Left ventricle myocardium inferior (tissue), 1 donor: ENCODE measurements at regions not wholly inside any gene's neighbourhood (a gene's known extent, or its start where the extent isn't known, plus 50 kb on each side); places are given as distances from the start of the nearest gene placed in this dataset.

Source experiments
- DNase-seq: peaks from one replicate; pipeline ENCODE4 v3.0.0-alpha.2; 2020
- H3K27ac ChIP-seq: fragments of 200-600 bp; replicated peaks from 2 replicates; pipeline ENCODE4 v1.8.0; 2021
- H3K27me3 ChIP-seq: fragments of 200-600 bp; 2 replicates; pipeline ENCODE4 v1.8.0; 2021; ENCODE audit warnings: low read depth
- H3K36me3 ChIP-seq: fragments of 200-600 bp; 2 replicates; pipeline ENCODE4 v1.8.0; 2021
- H3K4me1 ChIP-seq: fragments of 200-600 bp; 2 replicates; pipeline ENCODE4 v1.8.0; 2021
- H3K4me3 ChIP-seq: fragments of 200-600 bp; 2 replicates; pipeline ENCODE4 v1.8.0; 2021; ENCODE audit warnings: mild to moderate bottlenecking, moderate library complexity
- H3K9me3 ChIP-seq: fragments of 200-600 bp; replicated peaks from 2 replicates; pipeline ENCODE4 v1.8.0; 2021
- intact Hi-C: fragments of 100-400 bp; cut with micrococcal nuclease; formaldehyde crosslinking; loops from one replicate; pipeline ENCODE4 v1.11.0; 2022
- TF ChIP-seq, protein P1 (sequence below): fragments of 200-600 bp; IDR thresholded peaks from 2 replicates; pipeline ENCODE4 v1.8.0; 2021; ENCODE audit warnings: antibody characterized with exemption, mild to moderate bottlenecking, borderline replicate concordance
- donor health status: DM: no; HTN: yes; CAD: no; lungs with severe emphysema.

DNA sequence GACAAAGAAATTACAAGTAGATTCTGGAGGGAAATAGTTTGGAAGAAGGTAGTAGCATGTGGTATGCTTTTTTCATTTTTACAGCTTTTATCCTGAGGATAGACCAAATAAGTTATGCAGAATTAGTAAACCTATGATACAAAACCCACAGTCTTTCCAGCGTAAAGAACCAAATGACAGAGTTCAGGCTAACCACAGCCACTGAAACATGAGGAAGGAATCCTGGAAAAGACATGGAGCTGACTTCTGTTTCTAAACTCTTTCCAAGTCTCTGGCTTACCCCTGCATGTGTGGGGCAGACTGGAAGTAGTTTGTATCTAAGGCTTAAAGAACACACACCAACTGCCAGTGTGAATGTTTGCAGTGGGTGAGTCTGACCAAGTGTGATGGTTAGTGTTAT, 258.4 kb upstream of the TENM4 start:
- intact Hi-C loops = no loop called here
- H3K4me1 ChIP-seq = no peaks in the 10 kb centered on the region

GRCh38 chr11:79697905-79698304, 257.1 kb upstream of the TENM4 start:
- TF ChIP-seq, protein P1, sequence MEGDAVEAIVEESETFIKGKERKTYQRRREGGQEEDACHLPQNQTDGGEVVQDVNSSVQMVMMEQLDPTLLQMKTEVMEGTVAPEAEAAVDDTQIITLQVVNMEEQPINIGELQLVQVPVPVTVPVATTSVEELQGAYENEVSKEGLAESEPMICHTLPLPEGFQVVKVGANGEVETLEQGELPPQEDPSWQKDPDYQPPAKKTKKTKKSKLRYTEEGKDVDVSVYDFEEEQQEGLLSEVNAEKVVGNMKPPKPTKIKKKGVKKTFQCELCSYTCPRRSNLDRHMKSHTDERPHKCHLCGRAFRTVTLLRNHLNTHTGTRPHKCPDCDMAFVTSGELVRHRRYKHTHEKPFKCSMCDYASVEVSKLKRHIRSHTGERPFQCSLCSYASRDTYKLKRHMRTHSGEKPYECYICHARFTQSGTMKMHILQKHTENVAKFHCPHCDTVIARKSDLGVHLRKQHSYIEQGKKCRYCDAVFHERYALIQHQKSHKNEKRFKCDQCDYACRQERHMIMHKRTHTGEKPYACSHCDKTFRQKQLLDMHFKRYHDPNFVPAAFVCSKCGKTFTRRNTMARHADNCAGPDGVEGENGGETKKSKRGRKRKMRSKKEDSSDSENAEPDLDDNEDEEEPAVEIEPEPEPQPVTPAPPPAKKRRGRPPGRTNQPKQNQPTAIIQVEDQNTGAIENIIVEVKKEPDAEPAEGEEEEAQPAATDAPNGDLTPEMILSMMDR = no peak
- Histone ChIP-seq H3K4me1 (no peaks in the 10 kb centered on the region), H3K27ac (no peak overlapping the region), H3K4me3 (no peak overlapping the region), H3K36me3 (no peaks in the 10 kb centered on the region), H3K9me3 (peaks cover 23% of the 10 kb centered on the region), H3K27me3 (no peaks in the 10 kb centered on the region)
- intact Hi-C loops = no loop called here
- DNase-seq = no peak

More for the DNA sequence above, 258.4 kb upstream of the TENM4 start:
- Histone ChIP-seq H3K27ac (no peak overlapping the region), H3K4me3 (no peak overlapping the region), H3K27me3 (no peaks in the 10 kb centered on the region), H3K9me3 (peaks cover 34% of the 10 kb centered on the region), H3K36me3 (no peaks in the 10 kb centered on the region)
- TF ChIP-seq, protein P1 = no peak
- DNase-seq = no peak

DNA sequence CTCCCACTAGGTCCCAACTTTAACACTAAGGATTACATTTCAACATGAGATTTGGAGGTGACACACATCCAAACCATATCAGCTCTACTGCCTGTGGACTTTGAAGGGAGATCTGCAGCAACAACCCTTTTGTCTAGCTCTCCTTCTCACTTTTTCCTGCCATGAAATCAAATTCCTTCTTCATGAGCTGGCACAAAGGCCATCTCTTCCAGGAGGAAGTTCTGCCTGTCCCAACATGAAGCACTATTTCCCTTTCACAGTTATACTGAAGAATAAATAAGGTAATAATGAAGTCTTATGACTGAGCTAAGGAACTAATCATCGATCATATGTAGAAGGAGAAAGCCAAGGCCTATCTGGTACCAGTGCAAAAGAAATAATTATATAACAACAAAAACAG, 253.5 kb upstream of the TENM4 start:
- Histone ChIP-seq H3K4me3 (no peak overlapping the region), H3K27me3 (no peaks in the 10 kb centered on the region), H3K4me1 (no peaks in the 10 kb centered on the region), H3K27ac (no peak overlapping the region), H3K36me3 (no peaks in the 10 kb centered on the region), H3K9me3 (no peaks in the 10 kb centered on the region)
- TF ChIP-seq, protein P1 = no peak
- DNase-seq = no peak
- intact Hi-C loops = no loop called here

DNA sequence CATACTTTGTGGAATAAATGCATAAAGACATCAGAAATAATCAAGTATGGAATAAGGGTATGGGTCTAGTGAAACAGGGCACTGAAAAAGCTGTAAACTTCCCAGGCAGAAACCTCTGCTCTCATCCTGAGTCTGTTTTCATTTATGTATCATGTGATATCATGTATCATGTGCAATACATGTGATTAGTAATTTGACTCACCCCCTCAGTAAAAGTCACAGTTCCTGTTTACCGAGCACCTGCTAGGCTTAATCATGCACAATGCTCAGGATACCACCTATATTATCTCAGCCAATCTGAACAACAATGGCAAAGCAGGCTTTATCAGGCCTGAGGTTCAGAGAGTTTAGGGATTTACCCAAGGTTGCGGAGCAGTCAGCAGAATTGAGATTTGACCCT, 250.6 kb upstream of the TENM4 start:
- no peak for DNase-seq
- Histone ChIP-seq H3K9me3 (no peaks in the 10 kb centered on the region), H3K36me3 (no peaks in the 10 kb centered on the region), H3K27ac (no peak overlapping the region), H3K4me3 (no peak overlapping the region), H3K27me3 (no peaks in the 10 kb centered on the region), H3K4me1 (no peaks in the 10 kb centered on the region)
- TF ChIP-seq, protein P1 = no peak
- intact Hi-C loops = no loop called here

GRCh38 chr11:79686703-79687419, 246.0 kb upstream of the TENM4 start:
- no peak for DNase-seq
- no peak overlapping the region for H3K27ac ChIP-seq
- no peaks in the 10 kb centered on the region for H3K27me3 ChIP-seq
- H3K4me3 ChIP-seq = no peak overlapping the region
- H3K4me1 ChIP-seq = no peaks in the 10 kb centered on the region
- TF ChIP-seq, protein P1 = no peak
- no peaks in the 10 kb centered on the region for H3K36me3 ChIP-seq
- intact Hi-C loops = no loop called here
- no peaks in the 10 kb centered on the region for H3K9me3 ChIP-seq
